CD4-positive, alpha-beta memory T cell (primary cell): ENCODE measurements at regions not wholly inside any gene's neighbourhood (a gene's known extent, or its start where the extent isn't known, plus 50 kb on each side); places are given as distances from the start of the nearest gene placed in this dataset.

Source experiments
- CTCF ChIA-PET: fragments of 350-600 bp; sonication (Branson Sonifier 250); formaldehyde crosslinking; loops from one replicate; lab custom pipeline; 2021; ENCODE audit warnings: inconsistent platforms; ENCODE audit not compliant: partially characterized antibody; lab: Charles Lee
- POLR2A ChIA-PET: fragments of 350-600 bp; sonication (Branson Sonifier 250); formaldehyde crosslinking; loops from one replicate; lab custom pipeline; 2021; ENCODE audit not compliant: partially characterized antibody; lab: Charles Lee
- DNase-seq, 5 donors: peaks; one replicate each; pipeline versions ENCODE4 v3.0.0 to v3.0.0-alpha.2; 2020 to 2022; ENCODE audit warnings: mixed read lengths in 1 of 5
- H3K27ac ChIP-seq: one replicate; pipeline ENCODE4 v1.7.0; 2013; ENCODE audit warnings: low read depth, low read length
- H3K27me3 ChIP-seq: 2 replicates; pipeline ENCODE4 v1.7.0; 2013; ENCODE audit warnings: mild to moderate bottlenecking, low read length, moderate library complexity; ENCODE audit not compliant: insufficient read depth
- H3K36me3 ChIP-seq: 2 replicates; pipeline ENCODE4 v1.7.0; 2013; ENCODE audit warnings: mild to moderate bottlenecking, low read length, moderate library complexity; ENCODE audit not compliant: insufficient read depth
- H3K4me1 ChIP-seq: 2 replicates; pipeline ENCODE4 v1.7.0; 2013; ENCODE audit warnings: mild to moderate bottlenecking, low read length, moderate library complexity; ENCODE audit not compliant: insufficient read depth
- H3K4me3 ChIP-seq, 2 donors: one replicate each; pipeline ENCODE4 v1.7.0; 2013; ENCODE audit warnings: low read length in 2 of 2, mild to moderate bottlenecking in 1 of 2
- H3K9me3 ChIP-seq, 2 donors: one replicate each; pipeline ENCODE4 v1.7.0; 2013; ENCODE audit warnings: low read length in 2 of 2, control low read depth in 1 of 2; ENCODE audit not compliant: control insufficient read depth in 1 of 2
- H3K27ac Mint-ChIP-seq, 7 donors: one replicate each; pipeline ENCODE4 v1.8.0; 2020 to 2021; ENCODE audit warnings: mixed read lengths in 7 of 7, mild to moderate bottlenecking in 6 of 7, inconsistent platforms in 3 of 7, moderate library complexity in 3 of 7
- H3K27me3 Mint-ChIP-seq, 2 donors: one replicate each; pipeline ENCODE4 v1.8.0; 2020 to 2021; ENCODE audit warnings: mixed read lengths in 2 of 2
- H3K36me3 Mint-ChIP-seq, 2 donors: one replicate each; pipeline ENCODE4 v1.8.0; 2020 to 2021; ENCODE audit warnings: mixed read lengths in 2 of 2, inconsistent platforms in 1 of 2, mild to moderate bottlenecking in 1 of 2
- H3K4me1 Mint-ChIP-seq, 4 donors: one replicate each; pipeline ENCODE4 v1.8.0; 2020 to 2021; ENCODE audit warnings: mixed read lengths in 4 of 4, mild to moderate bottlenecking in 1 of 4
- H3K4me3 Mint-ChIP-seq, 8 donors: one replicate each; pipeline ENCODE4 v1.8.0; 2020 to 2021; ENCODE audit warnings: mixed read lengths in 8 of 8, mild to moderate bottlenecking in 7 of 8, moderate library complexity in 6 of 8, inconsistent platforms in 3 of 8
- H3K9me3 Mint-ChIP-seq, 8 donors: one replicate each; pipeline ENCODE4 v1.8.0; 2020 to 2021; ENCODE audit warnings: mixed read lengths in 8 of 8, mild to moderate bottlenecking in 5 of 8, inconsistent platforms in 3 of 8, moderate library complexity in 1 of 8
- intact Hi-C: fragments of 100-400 bp; cut with micrococcal nuclease; formaldehyde crosslinking; loops from one replicate; pipeline ENCODE4 v1.15.1; 2023

DNA sequence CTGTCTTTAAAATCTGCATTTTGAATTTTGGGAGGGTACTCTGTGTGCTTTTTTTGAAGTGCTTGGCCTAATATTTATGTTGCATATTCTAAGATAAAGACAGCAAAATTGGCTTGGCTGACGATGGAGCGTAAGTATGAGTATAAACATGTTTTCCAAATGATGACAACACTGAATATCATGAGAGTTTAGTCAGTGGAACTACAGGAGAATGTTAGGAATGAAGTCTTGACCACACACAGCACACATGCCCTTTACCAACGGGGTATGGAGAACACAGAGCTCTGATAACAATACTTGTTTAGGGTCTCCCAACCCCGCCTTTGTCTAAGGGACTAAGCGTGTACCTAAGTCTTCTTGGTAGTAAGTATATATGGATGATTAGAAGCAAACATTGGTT is 253.9 kb upstream of the FZD8 start:
- H3K27me3 Mint-ChIP-seq = no peaks in the 10 kb centered on the region
- Histone ChIP-seq H3K27ac (no peak overlapping the region), H3K36me3 (no peaks in the 10 kb centered on the region), H3K4me1 (no peaks in the 10 kb centered on the region), H3K27me3 (no peaks in the 10 kb centered on the region), H3K4me3 (no peak overlapping the region), H3K9me3 (no peaks in the 10 kb centered on the region)
- DNase-seq = no peak
- intact Hi-C loops = no loop called here
- H3K4me3 Mint-ChIP-seq = no peak overlapping the region
- ChIA-PET POLR2A (no interaction called here), CTCF (no interaction called here)
- no peak overlapping the region for H3K27ac Mint-ChIP-seq
- no peaks in the 10 kb centered on the region for H3K4me1 Mint-ChIP-seq
- H3K9me3 Mint-ChIP-seq = peaks cover 0 to 3% (median 0%) of the 10 kb centered on the region in 8 donors
- no peaks in the 10 kb centered on the region for H3K36me3 Mint-ChIP-seq

DNA sequence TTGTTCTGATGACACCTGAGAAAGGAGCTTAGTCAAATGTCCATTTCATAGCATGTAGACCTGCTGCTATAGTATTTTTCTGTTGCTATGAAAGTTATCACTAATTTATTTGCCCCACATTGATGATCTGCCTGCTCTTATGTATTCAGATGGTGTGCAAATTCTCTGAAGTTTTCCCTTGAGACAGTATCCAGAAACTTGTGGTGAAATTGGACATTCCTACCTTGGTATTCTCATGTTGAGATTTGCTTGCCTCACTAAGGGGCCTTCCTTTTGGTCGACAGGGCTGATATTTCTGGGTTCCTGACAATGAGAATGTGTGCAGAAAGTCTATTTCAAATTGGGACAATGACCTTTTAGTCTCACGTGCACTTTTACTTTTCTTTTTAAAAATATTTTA is 253.2 kb upstream of the FZD8 start:
- H3K4me1 ChIP-seq = no peaks in the 10 kb centered on the region
- Mint-ChIP-seq H3K9me3 (peaks cover 0 to 3% (median 0%) of the 10 kb centered on the region in 8 donors), H3K4me1 (no peaks in the 10 kb centered on the region), H3K36me3 (no peaks in the 10 kb centered on the region), H3K27me3 (no peaks in the 10 kb centered on the region), H3K4me3 (no peak overlapping the region), H3K27ac (no peak overlapping the region)
- H3K36me3 ChIP-seq = no peaks in the 10 kb centered on the region
- intact Hi-C loops = no loop called here
- no peaks in the 10 kb centered on the region for H3K9me3 ChIP-seq
- H3K27ac ChIP-seq = no peak overlapping the region
- DNase-seq = no peak
- H3K4me3 ChIP-seq = no peak overlapping the region
- H3K27me3 ChIP-seq = no peaks in the 10 kb centered on the region
- POLR2A ChIA-PET = no interaction called here
- CTCF ChIA-PET = no interaction called here

DNA sequence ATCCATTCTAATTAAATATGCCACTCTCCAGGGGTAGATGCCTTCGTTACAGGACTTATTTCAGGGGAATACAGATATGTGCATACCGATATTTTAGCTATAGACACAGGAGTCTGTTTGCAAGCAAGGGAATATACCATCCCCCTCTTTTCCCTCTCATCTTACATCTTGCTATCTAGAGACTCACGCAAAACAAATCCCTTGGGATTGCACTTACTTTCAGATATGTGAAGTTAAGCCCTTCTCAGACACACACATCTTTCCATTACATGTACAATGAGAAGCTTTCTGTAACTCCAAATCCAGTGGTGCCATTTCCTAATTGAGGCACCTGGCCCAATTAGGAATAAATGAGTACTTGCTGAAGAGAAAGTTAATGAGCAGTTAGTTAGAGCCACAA is 250.4 kb upstream of the FZD8 start:
- Histone ChIP-seq H3K27me3 (no peaks in the 10 kb centered on the region), H3K4me3 (no peak overlapping the region), H3K36me3 (no peaks in the 10 kb centered on the region), H3K27ac (no peak overlapping the region), H3K9me3 (no peaks in the 10 kb centered on the region), H3K4me1 (no peaks in the 10 kb centered on the region)
- Mint-ChIP-seq H3K4me3 (no peak overlapping the region), H3K9me3 (peaks cover 0 to 9% (median 0%) of the 10 kb centered on the region in 8 donors), H3K27me3 (peaks cover 0 to 1% of the 10 kb centered on the region in 2 donors), H3K4me1 (no peaks in the 10 kb centered on the region), H3K27ac (no peak overlapping the region), H3K36me3 (no peaks in the 10 kb centered on the region)
- intact Hi-C loops = no loop called here
- no peak for DNase-seq
- CTCF ChIA-PET = no interaction called here
- POLR2A ChIA-PET = no interaction called here

DNA sequence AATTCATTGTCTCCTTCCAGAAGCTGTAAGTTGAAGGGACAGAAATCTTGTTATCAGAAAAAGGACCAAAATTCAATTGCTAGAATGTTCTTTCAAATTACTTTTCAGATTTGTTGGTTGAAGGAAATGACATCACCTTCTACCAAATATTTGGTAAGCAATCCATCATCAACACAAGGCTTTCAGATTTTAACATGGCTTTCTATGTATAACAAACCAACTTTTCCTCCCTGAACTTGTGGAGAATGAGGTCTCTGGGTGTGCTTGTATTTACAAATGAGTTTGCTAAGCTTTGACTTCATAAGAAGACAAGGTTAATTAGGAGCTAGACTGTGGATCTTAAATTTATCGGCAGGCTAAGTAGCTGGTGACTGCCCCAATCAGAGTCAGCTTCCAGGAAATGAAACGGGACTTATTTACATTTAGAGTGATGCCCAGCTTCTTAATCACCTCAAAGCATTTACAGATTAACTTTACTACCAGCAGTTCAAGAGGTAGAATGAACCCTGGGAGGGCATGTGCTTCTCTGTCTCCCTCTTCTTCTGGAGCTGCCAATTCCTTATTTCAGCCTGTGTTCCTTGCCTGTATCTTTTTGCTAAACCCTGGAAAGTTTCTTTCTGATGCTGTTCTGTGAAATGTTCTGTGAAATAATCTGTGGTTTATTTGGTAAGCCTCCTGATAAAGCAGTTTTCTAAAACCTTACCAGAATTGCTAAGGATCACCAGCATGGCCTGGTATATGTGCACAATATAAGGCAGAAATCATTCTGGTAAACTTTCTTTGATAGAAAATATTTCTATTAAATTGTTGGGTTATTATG is 248.8 kb upstream of the FZD8 start:
- Mint-ChIP-seq H3K4me3 (no peak overlapping the region), H3K36me3 (no peaks in the 10 kb centered on the region), H3K4me1 (no peaks in the 10 kb centered on the region), H3K9me3 (peaks cover 0 to 13% (median 1%) of the 10 kb centered on the region in 8 donors), H3K27ac (no peak overlapping the region), H3K27me3 (peaks cover 0 to 1% of the 10 kb centered on the region in 2 donors)
- no peaks in the 10 kb centered on the region for H3K36me3 ChIP-seq
- DNase-seq = no peak
- intact Hi-C loops = no loop called here
- no peak overlapping the region for H3K4me3 ChIP-seq
- H3K9me3 ChIP-seq = no peaks in the 10 kb centered on the region
- POLR2A ChIA-PET = no interaction called here
- H3K4me1 ChIP-seq = no peaks in the 10 kb centered on the region
- H3K27ac ChIP-seq = no peak overlapping the region
- CTCF ChIA-PET = no interaction called here
- no peaks in the 10 kb centered on the region for H3K27me3 ChIP-seq

DNA sequence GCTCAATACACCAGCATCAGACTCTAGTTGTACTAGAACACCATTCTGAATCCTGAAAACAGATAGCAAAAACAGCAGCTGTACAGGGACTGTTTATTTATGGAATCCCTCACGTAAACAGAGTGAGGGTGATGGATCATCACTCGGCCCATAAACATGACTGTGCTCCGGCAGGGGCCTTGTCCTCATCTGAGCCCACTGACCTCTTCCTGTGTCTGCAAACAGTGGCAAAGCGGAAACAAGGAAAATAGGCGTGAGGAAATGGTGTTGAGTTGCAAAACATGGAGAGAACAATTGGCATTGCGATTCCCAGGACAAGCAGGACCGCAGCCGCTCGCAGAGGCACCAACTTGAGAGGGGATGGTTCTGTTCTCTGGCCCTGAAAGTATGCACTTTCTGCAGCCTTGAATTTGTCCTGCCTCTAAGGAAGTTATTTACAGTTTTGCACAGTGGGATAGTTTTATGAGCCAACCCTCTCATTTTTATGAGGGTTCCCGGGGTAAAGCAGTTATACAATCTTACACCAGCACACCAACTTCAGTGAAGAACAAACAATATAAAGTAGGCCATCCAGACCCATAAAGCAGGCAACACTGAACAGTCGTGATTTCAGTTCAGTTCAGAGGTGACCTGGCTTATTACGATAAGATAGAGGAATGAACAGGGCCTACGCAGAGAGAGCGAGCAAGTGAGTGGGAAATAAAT is 248.0 kb upstream of the FZD8 start:
- no peak overlapping the region for H3K27ac ChIP-seq
- intact Hi-C loops = no loop called here
- H3K9me3 Mint-ChIP-seq = peaks cover 0 to 13% (median 1%) of the 10 kb centered on the region in 8 donors
- H3K4me1 Mint-ChIP-seq = no peaks in the 10 kb centered on the region
- H3K27ac Mint-ChIP-seq = no peak overlapping the region
- no peak for DNase-seq
- H3K4me1 ChIP-seq = no peaks in the 10 kb centered on the region
- no peaks in the 10 kb centered on the region for H3K36me3 Mint-ChIP-seq
- peaks cover 0 to 1% of the 10 kb centered on the region in 2 donors for H3K27me3 Mint-ChIP-seq
- no peaks in the 10 kb centered on the region for H3K36me3 ChIP-seq
- ChIA-PET CTCF (no interaction called here), POLR2A (no interaction called here)
- H3K9me3 ChIP-seq = no peaks in the 10 kb centered on the region
- H3K27me3 ChIP-seq = no peaks in the 10 kb centered on the region
- H3K4me3 ChIP-seq = no peak overlapping the region
- H3K4me3 Mint-ChIP-seq = no peak overlapping the region

DNA sequence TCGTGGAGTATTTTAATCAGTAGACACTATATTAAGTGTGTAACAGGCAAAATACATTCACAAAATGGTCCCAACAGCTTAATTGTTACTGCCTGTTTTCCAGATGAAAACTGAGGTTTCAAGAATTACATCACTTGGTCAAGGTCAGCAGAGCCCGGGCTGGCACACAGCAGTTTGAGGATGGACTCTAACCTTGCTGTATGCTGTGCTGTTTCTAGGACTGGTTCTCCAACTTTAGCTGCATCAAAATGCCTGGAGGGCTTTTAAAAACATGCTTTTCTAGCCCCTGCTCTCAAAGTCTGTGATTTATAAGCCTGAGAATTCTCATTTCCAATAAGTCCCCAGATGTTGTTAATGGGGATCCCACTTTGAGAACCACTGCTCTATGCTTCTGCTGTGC is 247.1 kb upstream of the FZD8 start:
- Mint-ChIP-seq H3K9me3 (peaks cover 0 to 13% (median 1%) of the 10 kb centered on the region in 8 donors), H3K27ac (no peak overlapping the region), H3K4me1 (no peaks in the 10 kb centered on the region), H3K27me3 (peaks cover 0 to 1% of the 10 kb centered on the region in 2 donors), H3K4me3 (no peak overlapping the region), H3K36me3 (no peaks in the 10 kb centered on the region)
- DNase-seq = no peak
- no peak overlapping the region for H3K4me3 ChIP-seq
- no peaks in the 10 kb centered on the region for H3K27me3 ChIP-seq
- intact Hi-C loops = no loop called here
- H3K27ac ChIP-seq = no peak overlapping the region
- CTCF ChIA-PET = no interaction called here
- POLR2A ChIA-PET = no interaction called here
- H3K4me1 ChIP-seq = no peaks in the 10 kb centered on the region
- no peaks in the 10 kb centered on the region for H3K36me3 ChIP-seq
- H3K9me3 ChIP-seq = no peaks in the 10 kb centered on the region

DNA sequence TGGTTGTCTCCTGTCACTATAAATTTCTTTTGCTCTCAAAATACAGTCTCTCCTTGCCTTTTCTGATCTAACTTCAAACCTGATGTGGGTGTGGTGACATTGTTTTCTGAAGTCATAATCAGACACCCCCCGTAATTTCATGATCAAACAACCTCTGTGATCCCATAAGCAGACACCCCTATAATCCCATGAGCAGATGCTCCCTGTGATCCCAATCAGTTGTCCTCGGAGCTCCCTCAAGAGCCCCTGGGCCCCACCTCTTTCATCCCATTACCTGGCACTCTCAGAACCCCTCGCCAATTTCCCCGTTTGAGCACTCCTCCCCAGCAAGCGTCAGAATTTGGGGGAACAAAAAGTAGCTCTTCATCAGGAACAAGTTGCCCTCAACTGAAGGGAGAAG is 246.3 kb upstream of the FZD8 start:
- H3K36me3 ChIP-seq = no peaks in the 10 kb centered on the region
- no peak for DNase-seq
- CTCF ChIA-PET = no interaction called here
- H3K4me1 ChIP-seq = no peaks in the 10 kb centered on the region
- POLR2A ChIA-PET = no interaction called here
- H3K9me3 ChIP-seq = no peaks in the 10 kb centered on the region
- intact Hi-C loops = no loop called here
- H3K36me3 Mint-ChIP-seq = no peaks in the 10 kb centered on the region
- H3K4me3 ChIP-seq = no peak overlapping the region
- peaks cover 0 to 13% (median 0%) of the 10 kb centered on the region in 8 donors for H3K9me3 Mint-ChIP-seq
- H3K27ac ChIP-seq = no peak overlapping the region
- H3K4me3 Mint-ChIP-seq = no peak overlapping the region
- H3K27me3 ChIP-seq = no peaks in the 10 kb centered on the region
- H3K27ac Mint-ChIP-seq = no peak overlapping the region
- peaks cover 0 to 1% of the 10 kb centered on the region in 2 donors for H3K27me3 Mint-ChIP-seq
- no peaks in the 10 kb centered on the region for H3K4me1 Mint-ChIP-seq
